ENCODE measurements at regions not wholly inside any gene's neighbourhood (a gene's known extent, or its start where the extent isn't known, plus 50 kb on each side); places are given as distances from the start of the nearest gene placed in this dataset.
A peak's percentile ranks its signal among the peaks of the same experiment; 100 is the strongest.
"Not testable (repeated sequence)": the region's sequence is repeated elsewhere in the genome, so short reads cannot be mapped to it uniquely, and the experiment has no call there.

DNA sequence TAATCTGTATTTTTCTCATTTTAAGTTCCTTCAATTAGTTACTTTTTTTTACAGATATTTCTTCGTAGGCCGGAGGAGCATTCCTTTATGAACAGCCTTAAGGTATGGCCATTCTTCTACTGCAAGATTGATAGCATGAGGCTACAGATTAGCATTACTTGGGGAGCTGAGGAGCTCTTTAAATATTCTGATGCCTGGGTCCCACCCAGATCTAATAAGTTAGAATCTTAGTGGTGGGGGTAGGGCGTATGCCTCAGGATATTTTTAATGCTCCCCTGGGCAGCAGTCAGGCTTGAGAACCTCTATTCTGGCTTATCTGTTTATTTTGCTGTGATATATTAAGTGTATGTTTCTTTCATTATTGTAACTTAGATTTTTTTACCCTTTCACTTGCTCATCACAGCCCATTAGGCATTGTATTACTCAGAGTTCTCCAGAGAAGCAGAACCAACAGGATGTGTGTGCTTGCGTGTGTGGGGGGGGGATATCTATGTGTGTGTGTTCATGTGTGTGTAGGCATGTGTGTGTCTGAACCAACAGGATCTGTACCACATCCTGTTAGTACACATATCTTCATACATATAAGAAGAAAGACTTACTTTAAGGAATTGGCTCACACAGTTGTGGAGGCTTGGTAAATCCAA, 91.8 kb upstream of the MTAP start:
- H3K36me3 Mint-ChIP-seq, result peaks cover 2% of the 10 kb centered on the region
- H3K4me3 Mint-ChIP-seq, result no peak overlapping the region
- H3K9me3 Mint-ChIP-seq, result no peaks in the 10 kb centered on the region
- H3K27ac Mint-ChIP-seq, result peak overlapping the region; percentile 30
- H3K4me1 Mint-ChIP-seq, result peaks cover 35% of the 10 kb centered on the region
- H3K27me3 Mint-ChIP-seq, result peaks cover 1% of the 10 kb centered on the region

DNA sequence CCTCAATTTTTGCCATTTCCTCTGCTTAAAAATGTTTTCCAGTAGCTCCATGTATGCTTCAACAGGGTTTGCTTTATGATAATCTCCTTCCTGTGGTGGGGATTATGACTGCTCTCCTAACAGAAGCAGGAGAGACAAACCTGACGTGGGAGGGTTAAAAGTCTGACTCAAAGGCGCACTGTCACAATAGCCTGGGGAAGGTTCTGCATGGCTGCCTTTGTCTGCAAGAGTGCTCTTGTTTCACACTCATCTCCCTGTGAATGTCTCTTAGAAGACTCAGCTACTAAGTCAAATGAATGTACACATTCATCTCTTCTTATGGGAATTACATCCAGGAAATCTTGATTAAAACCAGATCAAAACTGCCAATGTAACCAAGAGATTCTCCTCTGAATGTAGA, 90.9 kb upstream of the MTAP start:
- Mint-ChIP-seq H3K27me3 (peaks cover 1% of the 10 kb centered on the region), H3K36me3 (peaks cover 6% of the 10 kb centered on the region), H3K9me3 (no peaks in the 10 kb centered on the region), H3K4me1 (peaks cover 35% of the 10 kb centered on the region), H3K4me3 (no peak overlapping the region), H3K27ac (peak overlapping the region; percentile 70)

DNA sequence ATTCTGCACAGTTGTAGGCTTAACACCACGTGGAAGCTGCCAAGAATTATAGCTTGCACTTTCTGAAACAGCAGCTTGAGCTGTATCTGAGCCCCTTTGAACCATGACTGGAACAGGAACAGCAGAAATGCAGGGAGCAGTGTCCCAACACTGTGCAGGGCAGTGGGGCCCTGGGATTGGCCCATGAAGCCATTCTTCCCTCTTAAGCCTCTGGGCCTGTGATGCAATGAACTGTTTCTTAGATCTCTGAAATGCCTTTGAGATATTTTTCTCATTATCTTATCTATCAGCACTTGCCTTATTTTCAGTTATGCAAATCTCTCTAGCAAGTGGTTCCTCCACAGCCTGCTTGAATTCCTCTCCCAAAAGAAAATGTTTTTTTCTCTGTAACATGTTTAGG, 87.0 kb upstream of the MTAP start:
- Mint-ChIP-seq H3K9me3 (no peaks in the 10 kb centered on the region), H3K4me3 (no peak overlapping the region), H3K27me3 (no peaks in the 10 kb centered on the region), H3K36me3 (peaks cover 6% of the 10 kb centered on the region), H3K4me1 (peaks cover 20% of the 10 kb centered on the region), H3K27ac (no peak overlapping the region)

DNA sequence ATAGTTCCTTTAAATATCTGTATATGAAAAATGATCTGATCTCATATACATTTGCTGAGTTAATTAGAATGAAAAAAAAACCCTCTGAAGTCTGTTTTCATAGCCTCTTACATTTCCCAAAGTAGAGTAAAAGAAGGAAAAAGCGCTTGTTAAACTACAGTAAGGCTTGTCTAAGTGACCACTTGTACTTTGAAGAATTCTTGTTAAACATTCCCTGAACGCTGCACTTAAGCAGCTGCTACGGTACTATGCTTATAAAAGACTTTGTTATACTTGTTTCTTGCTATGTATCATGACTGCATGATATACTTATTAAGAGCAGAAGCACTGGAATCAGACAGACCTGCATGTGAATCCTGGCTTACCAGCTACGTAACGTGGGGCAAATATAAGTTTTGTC, 81.7 kb upstream of the MTAP start:
- Mint-ChIP-seq H3K4me1 (no peaks in the 10 kb centered on the region), H3K9me3 (no peaks in the 10 kb centered on the region), H3K36me3 (peaks cover 4% of the 10 kb centered on the region), H3K4me3 (no peak overlapping the region), H3K27me3 (peaks cover 3% of the 10 kb centered on the region), H3K27ac (no peak overlapping the region)

DNA sequence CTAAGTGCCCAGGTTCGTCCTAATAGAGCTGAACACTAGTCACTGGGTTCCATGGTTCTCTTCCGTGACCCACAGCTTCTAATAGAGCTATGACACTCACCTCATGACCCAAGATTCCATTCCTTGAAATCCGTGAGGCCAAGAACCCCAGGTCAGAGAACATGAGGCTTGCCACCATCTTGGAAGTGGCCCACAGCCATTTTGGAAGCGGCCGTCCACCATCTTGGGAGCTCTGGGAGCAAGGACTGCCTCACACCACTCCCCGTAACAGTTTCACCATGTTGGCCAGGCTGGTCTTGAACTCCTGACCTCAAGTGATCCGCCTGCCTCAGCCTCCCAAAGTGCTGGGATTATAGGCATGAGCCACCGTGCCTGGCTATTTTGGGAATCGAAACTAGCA, 75.0 kb upstream of the MTAP start:
- not testable (repeated sequence) for H3K4me1 Mint-ChIP-seq, H3K4me3 Mint-ChIP-seq, H3K27ac Mint-ChIP-seq, H3K9me3 Mint-ChIP-seq, H3K36me3 Mint-ChIP-seq, H3K27me3 Mint-ChIP-seq

DNA sequence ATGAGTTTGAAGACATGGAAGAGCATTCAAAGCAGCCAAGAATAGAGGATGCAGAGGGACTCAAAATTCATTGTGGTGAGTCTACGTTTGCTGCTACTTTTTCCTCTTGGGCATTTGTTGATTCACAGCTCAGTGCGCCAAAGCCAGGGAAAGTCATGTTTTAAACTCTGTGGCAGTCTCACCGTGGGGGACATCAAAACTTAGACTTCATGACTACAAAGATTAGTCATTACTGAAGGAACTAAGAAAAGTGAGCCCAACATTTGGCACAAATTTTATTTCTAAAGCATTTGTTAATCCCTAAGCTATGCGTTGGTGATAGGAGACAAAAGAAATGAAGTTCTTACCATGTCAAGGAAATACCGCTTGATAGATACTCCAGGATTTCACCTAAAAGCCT, 73.7 kb upstream of the MTAP start:
- peaks cover 5% of the 10 kb centered on the region for H3K9me3 Mint-ChIP-seq
- no peaks in the 10 kb centered on the region for H3K4me1 Mint-ChIP-seq
- peaks cover 4% of the 10 kb centered on the region for H3K27me3 Mint-ChIP-seq
- no peaks in the 10 kb centered on the region for H3K36me3 Mint-ChIP-seq
- H3K4me3 Mint-ChIP-seq, result no peak overlapping the region
- H3K27ac Mint-ChIP-seq, result peak overlapping the region; percentile 43

DNA sequence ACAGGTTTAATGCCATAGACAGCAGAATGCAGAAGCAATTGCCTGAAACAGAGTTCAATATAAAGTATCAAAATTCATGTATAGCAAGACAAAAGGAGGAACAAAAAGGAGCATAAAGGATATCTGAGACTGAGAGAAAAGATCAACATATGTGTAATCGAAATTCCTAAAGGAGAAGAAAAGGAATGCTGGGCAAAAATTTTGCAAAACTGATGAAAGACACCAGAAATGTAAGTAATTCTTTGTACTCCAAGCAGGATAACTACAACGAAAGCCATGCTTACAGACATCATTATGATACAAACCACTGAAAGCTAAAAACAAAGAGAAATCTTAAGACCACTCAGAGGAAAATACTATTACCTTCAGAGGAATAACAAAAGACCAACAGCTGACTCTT, 72.8 kb upstream of the MTAP start:
- Mint-ChIP-seq H3K4me3 (no peak overlapping the region), H3K4me1 (no peaks in the 10 kb centered on the region), H3K27me3 (peaks cover 4% of the 10 kb centered on the region), H3K36me3 (no peaks in the 10 kb centered on the region), H3K27ac (no peak overlapping the region), H3K9me3 (peaks cover 5% of the 10 kb centered on the region)

DNA sequence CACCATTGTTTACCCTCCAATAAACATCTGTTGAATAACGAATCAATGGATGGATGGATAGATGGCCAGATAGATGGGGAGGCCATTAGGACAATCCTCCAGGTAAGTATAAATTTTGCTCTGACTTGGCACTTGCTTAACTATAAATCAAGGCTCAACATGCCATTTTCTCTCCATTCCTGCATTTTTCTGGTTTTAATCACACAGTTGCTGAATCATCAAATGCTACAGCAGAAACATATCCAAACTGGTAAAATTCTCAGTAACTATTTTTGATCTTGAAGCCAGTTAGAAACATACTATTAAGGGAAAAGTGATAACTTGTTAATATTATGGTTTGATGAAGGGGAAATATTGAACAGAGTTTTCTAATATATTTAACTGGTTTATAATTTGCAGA, 71.5 kb upstream of the MTAP start:
- no peak overlapping the region for H3K27ac Mint-ChIP-seq
- no peaks in the 10 kb centered on the region for H3K4me1 Mint-ChIP-seq
- no peaks in the 10 kb centered on the region for H3K36me3 Mint-ChIP-seq
- peaks cover 2% of the 10 kb centered on the region for H3K27me3 Mint-ChIP-seq
- H3K4me3 Mint-ChIP-seq, result no peak overlapping the region
- H3K9me3 Mint-ChIP-seq, result peaks cover 5% of the 10 kb centered on the region

DNA sequence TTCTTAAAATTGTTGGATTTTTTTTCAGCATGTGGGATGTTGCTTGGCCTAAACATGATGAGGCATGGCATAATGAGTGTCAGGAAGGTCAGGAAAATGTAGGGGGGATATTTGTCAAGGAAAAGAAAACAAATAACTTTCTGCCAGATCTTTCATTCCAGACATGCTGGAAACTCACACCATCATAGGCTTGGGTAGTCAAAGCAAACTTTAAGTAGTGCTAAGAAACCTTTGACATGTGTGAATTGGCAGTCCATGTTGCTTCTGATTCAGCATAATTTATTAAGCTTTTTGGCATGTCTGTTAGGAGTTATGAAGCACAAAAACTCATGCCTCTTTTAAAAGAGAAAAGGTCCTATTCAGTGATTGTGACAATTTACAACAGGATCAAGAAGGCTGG, 61.3 kb upstream of the MTAP start:
- Mint-ChIP-seq H3K4me1 (no peaks in the 10 kb centered on the region), H3K36me3 (peaks cover 3% of the 10 kb centered on the region), H3K9me3 (no peaks in the 10 kb centered on the region), H3K27ac (no peak overlapping the region), H3K4me3 (no peak overlapping the region), H3K27me3 (peaks cover 3% of the 10 kb centered on the region)

DNA sequence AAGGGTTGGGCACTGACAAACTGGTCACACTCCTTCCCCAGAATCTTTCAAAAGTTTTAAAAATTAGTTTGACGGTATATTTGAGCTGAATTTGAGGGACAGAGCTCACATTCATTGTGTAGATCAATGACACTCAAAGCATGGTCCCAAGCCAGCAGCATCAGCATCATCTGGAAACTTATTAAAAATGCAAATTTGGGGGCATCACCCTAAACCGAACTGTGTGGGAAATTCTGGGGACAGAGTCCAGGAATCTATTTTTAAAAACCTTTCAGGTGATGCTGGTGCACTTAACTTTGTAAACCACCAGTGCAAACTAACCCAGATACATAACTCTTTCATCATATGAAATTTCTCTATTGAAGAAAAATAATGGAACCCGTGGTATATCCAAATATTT, 58.1 kb upstream of the MTAP start:
- H3K36me3 Mint-ChIP-seq, result peaks cover 3% of the 10 kb centered on the region

DNA sequence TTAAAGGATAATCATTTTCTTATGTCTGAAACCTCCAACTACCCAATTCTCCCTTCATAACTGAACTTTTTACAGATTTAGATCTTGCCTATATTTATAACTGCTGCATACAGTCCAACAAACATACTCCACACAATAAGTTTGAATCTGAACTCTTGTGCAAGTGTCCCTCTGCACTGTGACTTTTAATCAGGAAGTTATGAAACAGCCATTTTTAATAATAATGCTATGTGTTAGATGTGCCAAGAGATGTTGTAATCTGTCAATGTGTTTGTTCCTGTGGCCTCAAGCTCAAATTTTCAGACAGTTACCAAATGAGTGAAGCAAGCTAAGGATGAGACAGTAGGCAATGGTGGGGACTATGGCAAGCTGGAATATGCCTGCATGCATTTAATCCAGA, 57.6 kb upstream of the MTAP start:
- H3K27me3 Mint-ChIP-seq, result no peaks in the 10 kb centered on the region
- H3K27ac Mint-ChIP-seq, result no peak overlapping the region
- peaks cover 3% of the 10 kb centered on the region for H3K36me3 Mint-ChIP-seq
- H3K9me3 Mint-ChIP-seq, result no peaks in the 10 kb centered on the region
- no peaks in the 10 kb centered on the region for H3K4me1 Mint-ChIP-seq
- H3K4me3 Mint-ChIP-seq, result no peak overlapping the region

More for the DNA sequence above, 58.1 kb upstream of the MTAP start:
- peaks cover 3% of the 10 kb centered on the region for H3K27me3 Mint-ChIP-seq
- no peak overlapping the region for H3K27ac Mint-ChIP-seq
- no peaks in the 10 kb centered on the region for H3K4me1 Mint-ChIP-seq
- H3K4me3 Mint-ChIP-seq, result no peak overlapping the region
- no peaks in the 10 kb centered on the region for H3K9me3 Mint-ChIP-seq

DNA sequence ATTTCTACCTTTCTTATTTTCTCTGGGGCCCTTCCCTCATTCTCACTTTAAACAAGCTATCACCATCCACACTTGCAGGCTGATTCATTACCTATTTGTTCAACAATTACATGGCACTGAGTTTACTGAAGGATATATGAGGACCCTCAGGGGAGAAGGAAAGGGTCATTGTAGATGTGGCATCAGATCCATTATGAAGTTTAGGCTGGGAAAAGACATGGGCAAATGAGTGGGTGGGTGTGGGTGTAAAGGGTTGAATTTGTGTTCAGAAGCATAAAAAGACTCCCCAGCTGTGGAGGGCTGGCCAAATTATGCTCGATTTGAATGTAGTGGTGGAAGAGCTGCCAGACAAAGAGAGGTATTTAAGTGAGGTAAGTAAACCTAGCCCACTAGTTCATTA, 55.9 kb upstream of the MTAP start:
- no peak overlapping the region for H3K4me3 Mint-ChIP-seq
- no peak overlapping the region for H3K27ac Mint-ChIP-seq
- H3K9me3 Mint-ChIP-seq, result no peaks in the 10 kb centered on the region
- no peaks in the 10 kb centered on the region for H3K4me1 Mint-ChIP-seq
- peaks cover 3% of the 10 kb centered on the region for H3K36me3 Mint-ChIP-seq
- H3K27me3 Mint-ChIP-seq, result no peaks in the 10 kb centered on the region

DNA sequence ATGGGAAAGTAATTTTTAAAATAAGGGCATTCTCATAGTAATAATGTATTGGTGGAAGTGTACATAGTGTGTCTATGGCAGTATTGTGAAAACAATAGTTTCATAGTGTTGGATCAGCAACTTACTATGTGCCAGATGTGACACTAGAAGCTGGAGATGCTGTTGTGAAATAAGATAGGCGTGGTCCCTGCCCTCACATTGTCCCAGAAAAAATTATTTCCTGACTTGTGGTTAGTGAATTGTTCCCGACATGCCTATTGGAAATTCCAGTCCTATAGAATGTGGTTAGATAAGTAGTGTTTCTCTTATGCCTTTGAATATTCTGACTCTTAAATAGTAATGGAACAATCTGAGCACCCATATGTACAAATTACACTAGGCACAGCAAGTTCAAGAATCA, 55.3 kb upstream of the MTAP start:
- H3K4me1 Mint-ChIP-seq, result no peaks in the 10 kb centered on the region
- H3K27me3 Mint-ChIP-seq, result no peaks in the 10 kb centered on the region
- peak overlapping the region; percentile 3 for H3K27ac Mint-ChIP-seq
- no peak overlapping the region for H3K4me3 Mint-ChIP-seq
- H3K9me3 Mint-ChIP-seq, result no peaks in the 10 kb centered on the region
- peaks cover 2% of the 10 kb centered on the region for H3K36me3 Mint-ChIP-seq

DNA sequence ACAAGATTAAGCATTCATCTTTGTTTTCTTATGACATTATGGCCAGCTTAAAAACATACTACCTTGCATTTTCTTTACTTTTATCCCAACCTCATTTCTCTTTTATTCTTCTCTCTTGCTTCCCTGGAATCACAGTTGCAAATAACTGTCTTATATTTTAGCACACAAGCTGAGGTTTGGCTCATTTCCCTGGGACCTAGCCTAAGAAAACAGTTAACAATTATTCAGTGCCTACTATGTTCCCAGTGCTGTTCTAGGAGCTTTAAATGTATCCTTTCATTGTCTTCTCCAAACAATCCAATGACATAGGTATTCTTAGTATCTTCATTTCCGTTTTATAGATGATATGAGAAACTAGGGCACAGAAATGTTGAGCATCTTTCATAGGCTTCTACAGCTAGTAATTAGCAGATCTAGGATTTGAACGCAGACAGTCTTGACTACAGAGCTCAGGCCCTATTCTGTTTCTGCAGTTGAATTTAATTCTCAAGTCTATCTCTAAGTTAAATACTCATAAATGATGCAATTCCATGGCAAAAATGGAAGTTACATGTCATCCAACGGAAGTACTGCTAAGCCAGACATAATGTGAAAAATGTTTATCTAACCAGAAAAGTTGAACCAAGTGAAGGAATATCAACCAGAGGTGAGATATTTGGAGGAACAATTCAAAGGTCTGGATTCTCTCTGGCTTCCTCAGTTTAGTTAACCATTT, 52.3 kb upstream of the MTAP start:
- no peak overlapping the region for H3K4me3 Mint-ChIP-seq
- no peaks in the 10 kb centered on the region for H3K27me3 Mint-ChIP-seq
- no peaks in the 10 kb centered on the region for H3K9me3 Mint-ChIP-seq
- H3K36me3 Mint-ChIP-seq, result no peaks in the 10 kb centered on the region
- H3K4me1 Mint-ChIP-seq, result no peaks in the 10 kb centered on the region
- H3K27ac Mint-ChIP-seq, result no peak overlapping the region

DNA sequence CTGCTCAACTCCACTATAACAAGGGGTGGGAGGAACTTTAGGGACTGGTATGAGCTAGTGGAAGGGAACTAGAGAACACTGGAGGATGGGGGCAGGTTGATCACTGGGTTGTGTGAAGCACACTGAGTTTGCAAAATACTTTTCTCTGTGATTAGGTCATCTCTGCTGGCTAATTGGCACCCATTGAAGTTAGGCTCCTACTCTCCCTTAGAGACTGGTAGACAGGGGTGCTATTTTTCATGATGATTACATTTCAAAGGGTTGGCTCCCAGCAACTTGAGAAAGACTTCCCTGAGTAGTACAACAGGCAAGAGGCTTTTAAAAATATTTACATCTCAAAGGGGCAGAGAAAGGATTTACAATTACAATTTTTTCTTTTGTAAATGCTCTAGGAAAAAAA, 50.4 kb upstream of the MTAP start:
- no peak overlapping the region for H3K27ac Mint-ChIP-seq
- no peak overlapping the region for H3K4me3 Mint-ChIP-seq
- H3K36me3 Mint-ChIP-seq, result peaks cover 1% of the 10 kb centered on the region
- H3K27me3 Mint-ChIP-seq, result peaks cover 2% of the 10 kb centered on the region
- no peaks in the 10 kb centered on the region for H3K9me3 Mint-ChIP-seq
- no peaks in the 10 kb centered on the region for H3K4me1 Mint-ChIP-seq

All from activated naive CD4-positive, alpha-beta T cell treated with anti-CD3 and anti-CD28 coated beads, Interleukin-2, amount 50 U/mL, for 24 hours (primary cell).